ENCODE measurements at regions not wholly inside any gene's neighbourhood (a gene's known extent, or its start where the extent isn't known, plus 50 kb on each side); places are given as distances from the start of the nearest gene placed in this dataset.

GRCh38 chr9:81396528-81396927 is 292.8 kb downstream of the TLE1 start:
- no peak overlapping the region for H3K4me3 ChIP-seq (ENCODE audit: low read depth, low read length)
- no peak for TF ChIP-seq CTCF (IDR thresholded peaks at IDR 0.05; ENCODE audit: control insufficient read depth, extremely low read depth, insufficient read depth)
- no peak for DNase-seq (ENCODE audit: low read depth)

DNA sequence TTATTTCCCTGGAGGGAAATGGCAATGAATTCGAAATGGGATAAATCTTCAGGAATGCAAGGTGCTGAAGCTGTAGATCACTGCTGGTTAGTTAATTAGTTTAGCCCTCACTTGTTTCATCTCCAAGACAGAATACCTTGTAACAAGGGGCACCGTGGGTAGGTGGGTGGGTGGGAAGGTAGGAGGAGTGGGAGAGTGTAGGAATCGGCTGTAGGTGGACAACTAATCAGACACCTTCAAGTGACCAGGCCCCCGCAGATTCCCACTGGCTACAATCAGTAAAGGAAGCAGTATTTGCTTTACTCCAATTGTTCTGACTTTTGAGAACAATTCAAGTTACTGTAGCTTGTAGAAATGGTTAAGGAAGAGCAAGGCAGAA is 293.7 kb downstream of the TLE1 start:
- TF ChIP-seq CTCF (IDR thresholded peaks at IDR 0.05; ENCODE audit: control insufficient read depth, extremely low read depth, insufficient read depth) = no peak
- no peak for DNase-seq (ENCODE audit: low read depth)
- H3K4me3 ChIP-seq (ENCODE audit: low read depth, low read length) = no peak overlapping the region

DNA sequence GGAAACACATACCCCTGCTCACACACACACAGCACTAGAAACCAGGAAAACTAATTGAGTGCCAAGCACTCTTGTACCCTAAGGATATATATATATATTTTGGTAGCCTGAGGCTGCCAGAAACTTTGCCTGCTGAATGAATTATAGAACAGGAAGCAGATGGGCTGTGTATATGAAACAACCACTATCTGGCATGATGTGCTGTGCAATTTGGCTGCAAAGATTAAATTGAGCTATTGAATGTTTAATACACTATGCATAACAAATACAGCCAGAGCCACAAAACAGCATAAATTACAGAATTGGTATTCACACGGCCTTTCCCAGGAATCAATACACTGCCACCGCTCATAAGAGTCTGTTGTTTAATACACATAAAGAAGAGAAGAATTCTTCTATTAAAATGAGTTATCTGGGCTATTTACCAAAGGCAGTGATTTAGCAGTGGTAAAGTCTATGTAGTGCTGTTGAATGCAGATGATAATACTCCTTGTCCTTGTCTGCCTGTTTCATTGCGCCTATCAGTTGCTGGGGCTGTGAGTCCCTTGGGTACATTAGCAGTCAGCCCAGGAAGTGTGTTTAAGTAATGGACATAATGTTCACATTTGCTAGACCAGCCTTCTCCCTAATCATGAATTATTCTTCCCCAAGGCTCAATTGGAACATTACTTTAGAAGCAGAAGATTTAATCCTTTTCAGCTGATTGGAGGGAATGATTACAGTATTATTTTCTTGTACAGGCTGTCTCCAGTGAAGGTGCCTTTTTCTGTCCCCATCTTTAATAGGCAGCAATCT is 294.3 kb downstream of the TLE1 start:
- TF ChIP-seq CTCF (IDR thresholded peaks at IDR 0.05; ENCODE audit: control insufficient read depth, extremely low read depth, insufficient read depth) = no peak
- H3K4me3 ChIP-seq (ENCODE audit: low read depth, low read length) = no peak overlapping the region
- no peak for DNase-seq (ENCODE audit: low read depth)

DNA sequence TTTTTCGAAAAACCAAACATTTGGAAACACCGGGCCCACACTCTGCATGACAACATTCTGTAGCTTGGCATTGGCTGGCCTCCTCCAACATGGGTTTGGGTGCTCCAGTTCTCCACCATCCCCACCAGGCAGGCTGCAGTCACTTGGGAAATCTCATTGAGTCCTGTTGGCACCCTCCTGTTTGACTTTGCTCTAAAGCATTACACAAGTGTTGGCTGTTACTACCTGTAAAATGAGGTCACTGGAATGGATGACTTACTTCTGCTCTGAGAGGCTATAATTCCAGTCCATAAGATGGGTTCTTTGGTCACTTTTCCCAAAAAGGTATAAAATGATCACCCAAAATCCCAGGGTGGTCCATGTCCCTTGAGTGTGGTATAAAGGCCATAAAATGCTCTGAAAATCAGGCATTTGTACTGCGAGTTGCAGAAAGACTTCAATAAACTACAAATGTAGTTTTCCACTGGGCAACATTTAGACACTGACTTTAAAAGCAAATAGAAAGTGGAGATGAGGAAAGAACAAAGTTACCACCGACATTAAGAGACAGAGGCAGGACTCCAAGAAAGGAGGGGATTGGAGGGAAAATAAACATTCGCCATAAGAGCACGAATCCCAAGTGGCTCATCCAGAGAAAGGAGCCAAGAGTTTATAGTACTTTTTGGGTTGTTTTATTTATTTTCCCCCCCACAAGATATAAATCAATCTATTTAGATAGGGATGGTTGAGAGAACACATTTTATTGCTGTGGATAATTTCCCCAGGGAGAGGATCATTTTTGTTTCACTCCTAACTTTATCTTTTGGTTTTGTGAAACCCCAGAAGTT is 295.1 kb downstream of the TLE1 start:
- peak; percentile 48 for DNase-seq (ENCODE audit: low read depth)
- TF ChIP-seq CTCF (IDR thresholded peaks at IDR 0.05; ENCODE audit: control insufficient read depth, extremely low read depth, insufficient read depth) = no peak
- no peak overlapping the region for H3K4me3 ChIP-seq (ENCODE audit: low read depth, low read length)

- DNase-seq (ENCODE audit: low read depth) = no peak
- H3K4me3 ChIP-seq (ENCODE audit: low read depth, low read length) = no peak overlapping the region
- no peak for TF ChIP-seq CTCF (IDR thresholded peaks at IDR 0.05; ENCODE audit: control insufficient read depth, extremely low read depth, insufficient read depth)
Measured at GRCh38 chr9:81391457-81391825, 297.9 kb downstream of the TLE1 start.

DNA sequence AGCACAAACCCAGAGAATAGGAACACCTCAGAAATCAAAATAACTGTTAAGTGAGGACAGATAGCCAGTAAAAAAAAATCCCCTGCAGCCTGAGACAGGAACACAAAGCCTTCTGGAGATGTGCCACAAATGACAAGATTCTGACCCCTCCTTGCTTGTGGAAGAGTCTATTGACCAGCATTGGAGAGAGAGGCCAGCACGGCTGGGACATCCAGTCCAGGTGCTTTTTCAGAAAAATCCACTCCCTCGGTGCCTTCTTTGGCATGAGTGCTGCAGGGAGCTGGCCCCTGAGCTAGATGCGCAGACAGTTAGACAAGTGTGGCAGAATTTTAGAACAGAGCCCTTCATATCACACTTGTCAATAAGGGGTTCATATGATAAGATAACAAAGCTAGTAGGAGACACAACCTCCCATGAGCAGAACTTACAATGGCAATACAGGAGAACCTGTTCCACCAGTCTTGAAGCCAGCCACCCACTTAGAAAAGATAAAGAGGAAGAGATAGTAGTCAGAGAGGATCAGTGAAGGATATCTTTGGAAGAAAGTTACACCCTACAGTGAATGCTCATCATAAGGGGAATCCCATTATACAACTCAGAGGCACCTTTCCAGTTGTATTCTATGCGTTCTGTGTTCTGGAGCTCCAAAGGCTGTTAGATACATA is 298.4 kb downstream of the TLE1 start:
- no peak overlapping the region for H3K4me3 ChIP-seq (ENCODE audit: low read depth, low read length)
- peak; percentile 76 for DNase-seq (ENCODE audit: low read depth)
- TF ChIP-seq CTCF (IDR thresholded peaks at IDR 0.05; ENCODE audit: control insufficient read depth, extremely low read depth, insufficient read depth) = no peak
